HepG2 (cell line): ENCODE measurements at regions not wholly inside any gene's neighbourhood (a gene's known extent, or its start where the extent isn't known, plus 50 kb on each side); places are given as distances from the start of the nearest gene placed in this dataset.

Experiments used
- ATF6 ChIP-seq: sonication (generic); formaldehyde crosslinking; conservative IDR thresholded peaks from 2 replicates; pipeline ENCODE4 v1.4.0; 2020; ENCODE audit warnings: missing genetic modification reagents
- ELK4 ChIP-seq: sonication (generic); formaldehyde crosslinking; IDR thresholded peaks from 2 replicates; pipeline ENCODE4 v1.9.0; 2021; ENCODE audit warnings: missing genetic modification reagents, borderline replicate concordance
- NRL ChIP-seq: sonication (generic); formaldehyde crosslinking; IDR thresholded peaks from 2 replicates; pipeline ENCODE4 v1.5.0; 2020; ENCODE audit warnings: missing genetic modification reagents, mild to moderate bottlenecking, moderate library complexity, borderline replicate concordance
- STAG1 ChIP-seq: sonication (generic); formaldehyde crosslinking; IDR thresholded peaks from 2 replicates; pipeline ENCODE4 v1.4.0; 2020; ENCODE audit warnings: missing genetic modification reagents
- ZNF331 ChIP-seq: sonication (generic); formaldehyde crosslinking; IDR thresholded peaks from 2 replicates; pipeline ENCODE4 v1.4.0; 2020; ENCODE audit warnings: missing genetic modification reagents
- ZNF44 ChIP-seq: sonication (generic); formaldehyde crosslinking; IDR thresholded peaks from 2 replicates; pipeline ENCODE4 v1.5.1; 2020; ENCODE audit warnings: mild to moderate bottlenecking, missing genetic modification reagents
- ZNF468 ChIP-seq: sonication (generic); formaldehyde crosslinking; IDR thresholded peaks from 2 replicates; pipeline ENCODE4 v1.8.0; 2022; ENCODE audit warnings: mild to moderate bottlenecking, moderate library complexity, missing genetic modification reagents
- ZNF687 ChIP-seq: sonication (generic); formaldehyde crosslinking; IDR thresholded peaks from 2 replicates; pipeline ENCODE4 v1.5.1; 2020; ENCODE audit warnings: mild to moderate bottlenecking, missing genetic modification reagents, moderate library complexity
- ZNF768 ChIP-seq: sonication (generic); formaldehyde crosslinking; IDR thresholded peaks from 2 replicates; pipeline ENCODE4 v1.4.0; 2020; ENCODE audit warnings: missing genetic modification reagents
- ZSCAN22 ChIP-seq: sonication (generic); formaldehyde crosslinking; IDR thresholded peaks from 2 replicates; pipeline ENCODE4 v1.4.0; 2020; ENCODE audit warnings: mild to moderate bottlenecking, missing genetic modification reagents

GRCh38 chr4:31356839-31357238 lies 636.7 kb downstream of the PCDH7 start (continued):
- TF ChIP-seq ATF6 (CRISPR knock-in tag) (no peak), ZNF468 (CRISPR knock-in tag) (no peak), ZSCAN22 (no peak), ZNF44 (CRISPR knock-in tag) (no peak), ZNF331 (CRISPR knock-in tag) (no peak), STAG1 (CRISPR knock-in tag) (no peak), NRL (CRISPR knock-in tag) (no peak), ELK4 (CRISPR knock-in tag) (no peak), ZNF687 (no peak), ZNF768 (CRISPR knock-in tag) (no peak)
